ENCODE measurements at regions not wholly inside any gene's neighbourhood (a gene's known extent, or its start where the extent isn't known, plus 50 kb on each side); places are given as distances from the start of the nearest gene placed in this dataset.

- no peaks in the 10 kb centered on the region for H3K27me3 Mint-ChIP-seq
- no peak overlapping the region for H3K4me3 Mint-ChIP-seq
- H3K9me3 Mint-ChIP-seq: no peaks in the 10 kb centered on the region
- no peak overlapping the region for H3K27ac Mint-ChIP-seq
- peaks cover 5% of the 10 kb centered on the region for H3K4me1 Mint-ChIP-seq (ENCODE audit: low read depth)
- DNase-seq: no peak
- no peaks in the 10 kb centered on the region for H3K36me3 Mint-ChIP-seq (ENCODE audit: low read depth)
Observed at GRCh38 chr2:41873102-41874031, 174.5 kb upstream of the PKDCC start.

DNA sequence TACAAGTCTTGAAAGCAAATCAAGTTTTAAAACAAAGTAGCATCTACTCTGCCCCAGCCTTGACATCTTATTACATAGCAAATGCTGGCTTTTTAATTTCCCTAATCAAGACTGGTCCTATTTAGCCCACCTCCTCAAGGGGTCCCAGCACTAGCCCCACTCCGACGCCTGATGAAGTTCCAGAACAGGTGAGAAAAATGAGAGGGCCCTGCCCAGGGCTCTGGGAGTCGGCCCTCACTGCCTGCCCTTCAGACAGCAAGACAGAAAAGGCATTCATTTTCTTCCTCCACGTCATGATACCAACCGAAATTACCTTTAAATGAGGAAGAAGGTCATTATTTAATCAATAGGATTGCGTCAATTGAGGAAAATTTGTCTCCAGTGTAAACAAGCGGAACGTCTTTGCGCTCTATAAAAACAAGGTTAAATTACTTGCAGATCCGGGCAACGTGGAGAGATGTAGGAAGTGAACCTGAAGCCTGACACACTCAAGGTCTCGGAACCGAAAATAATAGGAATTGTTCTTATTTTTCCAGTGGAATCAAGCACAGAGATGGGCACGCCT lies 170.6 kb upstream of the PKDCC start:
- Mint-ChIP-seq H3K4me3 (no peak overlapping the region), H3K27ac (no peak overlapping the region), H3K27me3 (no peaks in the 10 kb centered on the region), H3K36me3 (ENCODE audit: low read depth) (no peaks in the 10 kb centered on the region), H3K9me3 (no peaks in the 10 kb centered on the region), H3K4me1 (ENCODE audit: low read depth) (peaks cover 5% of the 10 kb centered on the region)
- DNase-seq: no peak

GRCh38 chr2:41878056-41878455 lies 169.8 kb upstream of the PKDCC start:
- H3K27me3 Mint-ChIP-seq: no peaks in the 10 kb centered on the region
- H3K36me3 Mint-ChIP-seq (ENCODE audit: low read depth): no peaks in the 10 kb centered on the region
- no peak for DNase-seq
- H3K9me3 Mint-ChIP-seq: no peaks in the 10 kb centered on the region
- no peak overlapping the region for H3K27ac Mint-ChIP-seq
- H3K4me3 Mint-ChIP-seq: no peak overlapping the region
- H3K4me1 Mint-ChIP-seq (ENCODE audit: low read depth): no peaks in the 10 kb centered on the region

GRCh38 chr2:41878716-41879234 lies 169.0 kb upstream of the PKDCC start:
- H3K27ac Mint-ChIP-seq: no peak overlapping the region
- no peaks in the 10 kb centered on the region for H3K4me1 Mint-ChIP-seq (ENCODE audit: low read depth)
- no peaks in the 10 kb centered on the region for H3K36me3 Mint-ChIP-seq (ENCODE audit: low read depth)
- H3K4me3 Mint-ChIP-seq: no peak overlapping the region
- no peaks in the 10 kb centered on the region for H3K9me3 Mint-ChIP-seq
- DNase-seq: no peak
- no peaks in the 10 kb centered on the region for H3K27me3 Mint-ChIP-seq

DNA sequence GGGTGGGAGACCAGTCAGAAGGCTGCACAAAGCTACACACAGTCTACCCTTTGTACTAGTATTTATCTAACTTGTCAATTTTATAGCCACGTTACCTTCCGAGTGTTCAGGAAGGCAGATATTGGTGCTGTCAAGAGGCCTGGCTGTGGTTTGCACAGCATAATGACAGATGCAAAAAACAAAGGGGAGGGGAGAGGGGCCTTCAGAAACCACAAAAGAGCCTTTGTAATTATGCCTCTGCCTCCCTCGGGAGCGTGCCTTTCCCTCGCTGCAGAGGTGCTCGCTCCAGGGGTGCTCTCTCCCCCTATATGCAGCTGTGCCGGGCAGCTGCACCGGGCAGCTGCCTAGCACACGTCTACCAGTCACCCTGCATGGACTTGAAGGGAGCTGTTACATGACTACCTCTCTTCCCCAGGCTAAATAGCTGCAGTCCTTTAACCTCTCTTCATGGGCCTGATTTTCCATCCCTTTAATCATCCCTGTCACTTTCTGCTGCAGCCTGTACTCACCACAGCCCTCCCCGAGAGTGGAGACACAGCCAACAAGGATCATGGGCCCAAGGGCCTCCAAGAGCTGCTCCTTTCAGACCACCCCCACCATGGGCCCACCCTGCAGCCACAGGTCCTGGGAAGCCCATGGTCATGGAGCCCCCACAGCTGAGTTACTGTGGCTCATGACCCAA lies 168.4 kb upstream of the PKDCC start:
- no peaks in the 10 kb centered on the region for H3K4me1 Mint-ChIP-seq (ENCODE audit: low read depth)
- no peaks in the 10 kb centered on the region for H3K27me3 Mint-ChIP-seq
- H3K9me3 Mint-ChIP-seq: no peaks in the 10 kb centered on the region
- H3K4me3 Mint-ChIP-seq: no peak overlapping the region
- no peak overlapping the region for H3K27ac Mint-ChIP-seq
- H3K36me3 Mint-ChIP-seq (ENCODE audit: low read depth): no peaks in the 10 kb centered on the region
- DNase-seq: no peak

DNA sequence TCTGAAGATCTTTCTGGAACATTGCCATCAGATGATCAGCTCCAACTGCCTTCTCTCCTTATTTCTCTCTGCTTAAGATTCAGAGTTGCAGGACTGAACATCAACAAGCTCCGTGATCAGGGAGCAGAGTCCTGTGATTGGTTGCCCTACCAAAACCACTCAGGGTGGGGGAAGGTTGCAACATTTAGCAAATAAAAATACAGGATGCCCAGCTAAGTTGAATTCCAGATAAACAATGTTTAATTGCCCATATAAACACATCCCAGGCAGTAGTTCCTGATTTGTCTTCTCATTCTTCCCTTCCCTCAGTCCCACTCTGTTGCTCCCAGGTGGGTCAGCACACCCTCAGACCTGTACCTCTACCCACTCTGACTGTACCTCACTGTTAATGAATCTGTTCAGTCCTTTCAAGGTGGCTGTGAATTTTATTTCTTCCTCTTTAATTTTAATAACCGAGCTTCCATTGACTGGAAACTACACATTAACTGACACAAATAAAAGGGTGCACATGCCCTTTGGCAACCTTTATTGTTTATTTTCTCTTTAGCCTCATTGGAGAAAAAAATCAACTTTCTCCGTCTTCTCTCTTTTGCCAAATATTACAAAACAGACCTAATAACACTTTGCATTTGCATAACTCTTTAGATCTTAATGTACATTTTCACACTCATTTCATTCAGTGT lies 167.1 kb upstream of the PKDCC start:
- Mint-ChIP-seq H3K4me3 (no peak overlapping the region), H3K36me3 (ENCODE audit: low read depth) (no peaks in the 10 kb centered on the region), H3K9me3 (no peaks in the 10 kb centered on the region), H3K27me3 (no peaks in the 10 kb centered on the region), H3K27ac (no peak overlapping the region), H3K4me1 (ENCODE audit: low read depth) (no peaks in the 10 kb centered on the region)
- no peak for DNase-seq

GRCh38 chr2:41881249-41881648 lies 166.6 kb upstream of the PKDCC start:
- H3K4me1 Mint-ChIP-seq (ENCODE audit: low read depth): no peaks in the 10 kb centered on the region
- H3K27me3 Mint-ChIP-seq: no peaks in the 10 kb centered on the region
- no peaks in the 10 kb centered on the region for H3K36me3 Mint-ChIP-seq (ENCODE audit: low read depth)
- DNase-seq: no peak
- no peak overlapping the region for H3K27ac Mint-ChIP-seq
- H3K9me3 Mint-ChIP-seq: no peaks in the 10 kb centered on the region
- H3K4me3 Mint-ChIP-seq: no peak overlapping the region

DNA sequence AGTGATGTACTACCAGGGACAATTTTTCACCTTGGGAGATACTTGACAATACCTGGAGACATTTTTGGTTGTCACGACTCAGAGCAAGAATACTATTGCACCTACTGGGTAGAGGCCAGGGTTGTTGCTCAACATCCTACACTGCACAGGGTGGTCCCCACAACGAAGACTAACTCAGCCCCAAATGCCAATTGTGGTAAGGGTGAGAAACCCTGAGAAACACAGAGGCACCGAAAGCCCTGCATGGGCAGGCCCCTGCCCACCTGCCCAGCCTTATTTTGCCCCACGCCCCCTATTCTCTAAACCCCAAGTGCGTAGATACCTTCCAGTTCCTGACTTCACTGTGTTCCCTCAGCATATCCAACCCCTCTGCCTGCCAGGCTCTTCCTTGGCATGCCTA lies 163.1 kb upstream of the PKDCC start:
- H3K9me3 Mint-ChIP-seq: no peaks in the 10 kb centered on the region
- H3K27ac Mint-ChIP-seq: no peak overlapping the region
- H3K4me1 Mint-ChIP-seq (ENCODE audit: low read depth): no peaks in the 10 kb centered on the region
- H3K27me3 Mint-ChIP-seq: no peaks in the 10 kb centered on the region
- DNase-seq: no peak
- no peaks in the 10 kb centered on the region for H3K36me3 Mint-ChIP-seq (ENCODE audit: low read depth)
- no peak overlapping the region for H3K4me3 Mint-ChIP-seq

GRCh38 chr2:41886145-41886664 lies 161.6 kb upstream of the PKDCC start:
- Mint-ChIP-seq H3K9me3 (no peaks in the 10 kb centered on the region), H3K4me3 (no peak overlapping the region), H3K4me1 (ENCODE audit: low read depth) (no peaks in the 10 kb centered on the region), H3K27ac (no peak overlapping the region), H3K36me3 (ENCODE audit: low read depth) (no peaks in the 10 kb centered on the region), H3K27me3 (no peaks in the 10 kb centered on the region)
- DNase-seq: no peak

DNA sequence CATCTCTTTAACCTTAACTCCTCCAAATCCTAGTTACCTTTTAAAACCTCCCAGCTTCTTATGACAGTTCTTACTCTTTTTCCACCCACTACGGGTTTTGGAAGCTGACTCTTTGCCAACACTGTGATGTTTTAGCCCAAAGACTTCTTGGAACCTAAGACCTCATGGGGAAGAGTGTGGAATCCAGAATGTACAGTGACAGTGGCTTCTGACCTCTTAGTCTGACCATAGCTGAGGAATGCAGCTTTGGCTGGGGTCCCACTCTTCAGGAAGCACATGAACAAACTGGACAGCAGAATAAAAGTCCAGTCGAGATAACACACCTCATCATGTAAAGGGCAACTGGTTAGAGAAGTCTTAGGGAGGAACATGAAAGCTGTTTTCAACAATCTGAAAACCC lies 161.1 kb upstream of the PKDCC start:
- Mint-ChIP-seq H3K27me3 (no peaks in the 10 kb centered on the region), H3K4me1 (ENCODE audit: low read depth) (no peaks in the 10 kb centered on the region), H3K36me3 (ENCODE audit: low read depth) (no peaks in the 10 kb centered on the region), H3K27ac (no peak overlapping the region), H3K4me3 (no peak overlapping the region), H3K9me3 (no peaks in the 10 kb centered on the region)
- no peak for DNase-seq

DNA sequence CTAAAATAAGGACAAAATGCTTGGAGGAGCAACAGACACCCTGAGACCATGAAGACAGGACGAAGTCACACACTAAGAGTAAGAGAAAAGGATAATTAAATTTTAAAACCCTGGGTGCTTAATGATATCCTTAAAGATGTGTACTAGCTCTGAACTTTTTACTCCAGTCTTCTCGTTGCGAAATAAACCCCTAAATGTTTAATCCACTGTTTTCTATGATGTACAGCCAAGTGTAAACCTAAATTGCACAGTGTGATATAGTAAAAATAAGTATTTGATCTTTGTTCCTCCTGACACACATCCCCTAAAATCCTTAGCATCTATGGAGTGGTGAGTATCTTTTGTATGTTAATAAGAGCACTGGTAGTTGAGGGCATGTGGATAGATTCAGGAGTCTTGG lies 157.5 kb upstream of the PKDCC start:
- H3K27me3 Mint-ChIP-seq: no peaks in the 10 kb centered on the region
- no peaks in the 10 kb centered on the region for H3K9me3 Mint-ChIP-seq
- no peak for DNase-seq
- no peaks in the 10 kb centered on the region for H3K36me3 Mint-ChIP-seq (ENCODE audit: low read depth)
- no peak overlapping the region for H3K4me3 Mint-ChIP-seq
- H3K27ac Mint-ChIP-seq: no peak overlapping the region
- no peaks in the 10 kb centered on the region for H3K4me1 Mint-ChIP-seq (ENCODE audit: low read depth)

DNA sequence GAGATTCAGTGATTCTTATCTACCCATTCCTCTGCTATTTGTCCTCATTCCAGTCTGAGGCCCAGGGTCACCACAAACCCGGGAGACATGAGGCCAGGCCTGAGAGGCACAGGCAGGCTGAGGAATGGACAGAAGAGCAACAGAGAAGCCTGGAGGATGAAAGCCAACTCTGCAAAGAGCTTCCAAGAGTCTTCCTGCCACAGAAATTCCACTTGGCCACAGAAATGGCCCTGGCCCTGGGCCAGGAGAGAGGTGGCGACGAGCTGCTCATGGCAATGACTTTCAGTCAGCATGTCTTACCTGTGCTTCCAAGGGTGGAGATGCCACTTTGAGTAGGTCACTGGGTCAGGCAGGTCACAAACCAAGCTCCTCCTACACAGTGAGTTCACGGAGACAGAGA lies 155.3 kb upstream of the PKDCC start:
- peaks cover 12% of the 10 kb centered on the region for H3K4me1 Mint-ChIP-seq (ENCODE audit: low read depth)
- no peak overlapping the region for H3K4me3 Mint-ChIP-seq
- no peak for DNase-seq
- H3K27me3 Mint-ChIP-seq: no peaks in the 10 kb centered on the region
- no peaks in the 10 kb centered on the region for H3K36me3 Mint-ChIP-seq (ENCODE audit: low read depth)
- H3K27ac Mint-ChIP-seq: no peak overlapping the region
- no peaks in the 10 kb centered on the region for H3K9me3 Mint-ChIP-seq

DNA sequence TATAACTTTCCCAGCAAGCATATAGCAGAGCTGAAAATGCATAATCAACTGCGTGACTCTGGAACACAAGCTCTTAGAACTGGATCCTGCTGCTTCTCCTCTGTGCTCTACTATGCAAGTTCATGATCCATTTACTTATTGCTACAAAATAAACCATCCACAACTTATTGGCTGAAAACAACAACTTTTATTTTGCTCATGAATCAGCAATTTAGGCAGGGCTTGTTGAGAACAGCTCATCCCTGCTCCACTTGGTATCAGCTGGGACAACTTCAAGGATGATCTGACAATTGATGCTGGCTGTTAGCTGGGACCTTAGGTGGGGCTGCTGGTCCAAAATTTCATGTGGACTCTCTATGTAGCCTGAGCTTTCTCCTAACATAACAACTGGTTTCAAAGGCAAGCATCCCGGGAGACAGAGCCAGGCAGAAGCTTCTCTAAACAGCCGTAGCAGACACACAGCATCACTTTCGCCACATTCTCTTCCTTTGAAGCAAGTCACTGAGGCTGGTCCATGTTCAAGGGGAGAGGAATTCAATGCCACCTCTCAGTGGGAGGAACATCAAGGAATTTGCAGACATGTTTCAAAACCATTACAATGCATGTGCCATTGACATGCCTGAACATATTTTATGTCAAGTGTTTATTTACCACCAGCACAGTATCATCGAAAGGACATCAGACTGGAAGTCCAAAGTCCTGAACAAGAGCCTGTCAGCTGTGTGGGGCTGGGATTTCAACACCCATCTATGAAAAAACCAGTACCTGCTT lies 153.1 kb upstream of the PKDCC start:
- Mint-ChIP-seq H3K27me3 (no peaks in the 10 kb centered on the region), H3K36me3 (ENCODE audit: low read depth) (no peaks in the 10 kb centered on the region), H3K4me1 (ENCODE audit: low read depth) (peaks cover 12% of the 10 kb centered on the region)

GRCh38 chr2:41895334-41895664 lies 152.5 kb upstream of the PKDCC start:
- Mint-ChIP-seq H3K27ac (no peak overlapping the region), H3K36me3 (ENCODE audit: low read depth) (no peaks in the 10 kb centered on the region), H3K27me3 (no peaks in the 10 kb centered on the region), H3K4me3 (no peak overlapping the region), H3K9me3 (no peaks in the 10 kb centered on the region), H3K4me1 (ENCODE audit: low read depth) (peaks cover 12% of the 10 kb centered on the region)
- no peak for DNase-seq

More for the DNA sequence above, 153.1 kb upstream of the PKDCC start:
- DNase-seq: no peak
- no peak overlapping the region for H3K27ac Mint-ChIP-seq
- no peaks in the 10 kb centered on the region for H3K9me3 Mint-ChIP-seq
- no peak overlapping the region for H3K4me3 Mint-ChIP-seq

Data from activated T-cell treated with anti-CD3 and anti-CD28 coated beads, Interleukin-2, amount 50 U/mL, for 24 hours (primary cell).